Activated naive CD8-positive, alpha-beta T cell treated with anti-CD3 and anti-CD28 coated beads, Interleukin-2, amount 50 U/mL, for 16 hours (primary cell): ENCODE measurements at regions not wholly inside any gene's neighbourhood (a gene's known extent, or its start where the extent isn't known, plus 50 kb on each side); places are given as distances from the start of the nearest gene placed in this dataset.

Source experiments
- DNase-seq: peaks from one replicate; pipeline ENCODE4 v3.0.0-alpha.2; 2020; ENCODE audit warnings: low read depth, low spot score

DNA sequence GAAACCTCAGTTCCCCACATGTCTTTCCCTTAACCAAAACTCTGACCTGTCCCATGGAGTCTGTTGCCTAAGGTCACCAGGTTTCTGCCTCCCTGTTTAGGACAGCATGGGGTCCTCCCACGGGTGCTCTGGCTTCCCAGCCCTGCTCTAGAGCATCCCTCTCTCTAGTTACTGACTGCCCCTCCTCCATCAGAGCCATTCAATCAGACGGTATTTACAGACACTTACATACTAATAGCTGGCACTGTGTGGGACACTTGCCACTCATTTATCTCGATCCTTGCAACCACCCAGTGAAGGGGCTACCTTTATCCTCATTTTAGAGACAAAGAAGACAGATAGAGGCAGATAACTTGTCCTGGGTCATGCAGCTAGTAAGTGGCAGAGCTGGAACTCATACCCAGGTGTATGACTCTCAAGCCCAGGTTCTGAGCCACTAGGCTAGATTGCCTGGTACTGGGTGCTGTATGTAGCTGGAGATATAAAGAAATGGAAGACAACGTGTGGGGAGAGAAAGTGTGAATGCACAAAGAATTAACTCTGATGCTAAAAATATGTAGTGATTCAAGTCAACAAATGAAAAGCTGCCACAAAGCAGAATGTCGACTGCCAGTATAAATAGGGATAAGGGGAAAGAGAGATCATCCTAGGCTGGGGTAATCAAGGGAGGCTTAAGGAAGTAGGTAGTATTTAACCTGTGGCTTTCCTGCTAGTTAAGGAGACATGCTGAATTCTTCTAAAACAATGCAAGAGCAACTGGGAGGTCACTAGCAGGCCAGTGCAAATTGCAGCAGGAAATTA is 52.5 kb upstream of the PDE8B start:
- DNase-seq, result no peak

DNA sequence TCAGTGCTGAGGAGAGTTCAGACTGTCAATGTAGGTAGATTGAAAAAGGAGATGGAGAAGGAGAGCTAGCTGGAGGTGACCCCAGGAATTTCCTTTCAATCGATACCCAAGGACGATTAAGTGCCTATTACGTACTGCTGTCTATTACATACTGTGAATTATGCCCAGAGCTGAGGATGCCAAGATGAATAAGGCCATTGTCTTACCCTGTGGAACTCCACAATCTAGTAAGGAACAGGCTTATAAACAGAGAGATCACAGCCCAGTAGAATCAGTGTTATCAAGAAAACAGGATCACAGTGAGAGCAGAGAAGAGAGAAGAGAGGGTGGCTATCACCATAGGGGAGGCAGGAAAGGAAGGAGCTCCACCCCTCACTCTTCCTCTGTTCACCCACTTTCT is 54.1 kb upstream of the PDE8B start:
- no peak for DNase-seq

- DNase-seq, result no peak
These were observed 55.2 kb upstream of the PDE8B start for GRCh38 chr5:77155179-77155785.

GRCh38 chr5:77152441-77152840 is 58.0 kb upstream of the PDE8B start:
- DNase-seq, result no peak

- DNase-seq, result no peak
These were observed 59.0 kb upstream of the PDE8B start for GRCh38 chr5:77151501-77151900.

- DNase-seq, result no peak
These were observed 59.8 kb upstream of the ZBED3 start for GRCh38 chr5:77146896-77147295.

GRCh38 chr5:77145666-77146065 is 58.6 kb upstream of the ZBED3 start:
- no peak for DNase-seq

DNA sequence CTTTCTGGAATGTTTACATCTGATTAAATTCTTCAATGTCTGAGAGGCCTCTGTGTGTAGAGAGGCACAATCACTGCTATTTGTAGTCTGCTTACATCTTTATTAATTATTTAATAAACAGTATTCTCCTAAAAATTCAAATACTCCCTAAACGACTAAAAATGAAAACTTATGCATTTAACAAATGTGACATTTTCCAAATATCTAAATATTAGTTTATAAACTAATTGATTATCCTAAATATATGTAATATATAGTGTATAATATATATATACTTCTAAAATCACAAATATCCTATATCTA is 57.7 kb upstream of the ZBED3 start:
- DNase-seq, result no peak

GRCh38 chr5:77143998-77144836 is 57.1 kb upstream of the ZBED3 start:
- peak; percentile 12 for DNase-seq

DNA sequence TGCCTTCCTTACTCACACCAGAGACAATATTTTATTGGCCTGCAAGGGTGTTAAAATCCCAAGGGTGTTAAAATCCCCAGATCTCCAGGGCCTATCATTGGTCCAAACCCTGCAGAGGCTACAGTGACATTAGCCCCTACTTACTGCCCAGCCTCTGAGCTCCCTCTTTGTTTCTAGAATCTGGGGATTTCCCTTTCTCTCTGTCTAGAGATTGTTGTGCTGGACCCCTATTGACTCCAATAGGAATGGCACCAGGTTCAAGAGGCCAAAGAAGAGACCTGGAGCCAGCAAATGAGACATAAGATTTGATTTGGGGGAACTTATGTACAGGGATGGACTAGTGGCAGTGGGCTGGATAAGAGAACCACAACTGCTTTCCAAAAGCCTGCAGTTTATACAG is 53.3 kb upstream of the ZBED3 start:
- no peak for DNase-seq

GRCh38 chr5:77139001-77139400 is 51.9 kb upstream of the ZBED3 start:
- DNase-seq, result no peak
